GM19438 (cell line): ENCODE measurements at regions not wholly inside any gene's neighbourhood (a gene's known extent, or its start where the extent isn't known, plus 50 kb on each side); places are given as distances from the start of the nearest gene placed in this dataset.

ENCODE experiments used
- ATAC-seq: cut with Tn5 transposase; IDR thresholded peaks from one replicate; pipeline ENCODE4 v1.9.1; 2021; ENCODE audit warnings: low read depth; ENCODE audit not compliant: unreplicated experiment

DNA sequence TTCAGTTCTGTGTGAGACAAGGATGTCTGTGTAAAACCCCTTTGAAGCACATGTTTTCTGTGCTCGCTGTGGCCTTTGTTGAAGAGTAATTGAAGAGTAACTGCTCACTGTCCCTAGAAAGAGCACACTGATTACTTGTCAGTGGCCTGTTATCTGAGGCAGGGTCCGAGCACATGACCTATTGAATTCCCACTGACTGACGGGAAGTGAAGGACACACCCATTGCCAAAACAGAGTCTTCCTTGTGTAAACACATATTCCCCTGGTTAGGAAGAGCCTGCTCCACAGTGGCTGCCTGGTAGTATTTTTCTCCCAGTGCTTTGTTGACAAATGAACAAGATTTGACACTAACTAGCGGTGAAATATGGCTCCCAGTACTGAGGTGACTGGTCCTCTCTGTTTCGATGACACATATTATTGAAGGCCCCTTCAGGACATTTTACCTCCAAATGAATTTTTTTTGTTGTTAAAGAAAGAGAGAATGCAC lies 148.5 kb upstream of the GYPC start:
- ATAC-seq = no peak

DNA sequence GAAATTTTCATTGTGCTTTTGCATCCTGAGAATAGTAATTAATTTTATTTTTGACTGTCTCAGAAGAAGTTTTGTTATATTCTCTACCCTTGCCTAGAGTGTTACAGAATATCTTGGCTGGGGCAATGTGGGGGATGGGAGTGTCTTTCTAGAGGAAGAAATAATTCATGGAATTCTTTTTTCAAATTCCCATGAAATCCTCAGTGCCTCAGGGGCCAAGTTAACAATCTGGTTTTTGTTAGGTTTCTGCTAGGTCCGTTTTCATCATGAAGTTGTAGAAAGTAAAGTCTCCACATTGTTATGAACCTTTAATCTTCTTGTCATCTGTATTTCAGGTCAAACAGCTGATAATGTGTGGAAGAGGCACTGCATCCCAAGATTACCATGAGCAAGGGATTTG lies 145.6 kb upstream of the GYPC start:
- no peak for ATAC-seq

DNA sequence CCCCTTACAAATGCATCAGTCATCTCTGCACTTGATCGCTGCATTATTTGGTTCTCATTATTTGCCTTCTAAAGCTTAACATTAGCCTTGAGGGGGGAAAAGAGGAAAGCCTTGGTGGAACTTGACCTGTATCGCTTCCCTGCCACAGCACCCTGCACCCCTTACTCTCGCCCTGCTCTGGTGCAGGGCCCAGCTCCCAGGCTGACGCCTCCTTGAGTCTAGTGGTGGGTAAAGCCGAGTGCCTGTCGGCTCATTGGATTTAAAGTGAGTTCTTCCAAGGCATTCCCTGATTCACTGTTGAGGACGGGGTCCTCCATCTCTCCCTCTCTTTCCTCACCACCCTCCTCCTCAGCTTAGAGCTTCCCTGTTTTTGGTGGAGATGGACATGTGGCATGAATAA lies 145.0 kb upstream of the GYPC start:
- no peak for ATAC-seq

GRCh38 chr2:126512026-126512425 lies 143.9 kb upstream of the GYPC start:
- ATAC-seq = no peak

- ATAC-seq = no peak
Observed at GRCh38 chr2:126513033-126513432, 142.9 kb upstream of the GYPC start.

GRCh38 chr2:126515471-126515870 lies 140.5 kb upstream of the GYPC start:
- ATAC-seq = no peak

GRCh38 chr2:126518196-126518595 lies 137.8 kb upstream of the GYPC start:
- ATAC-seq = no peak

- ATAC-seq = peak; percentile 86
Observed at GRCh38 chr2:126527836-126528490, 128.0 kb upstream of the GYPC start.

- no peak for ATAC-seq
Observed at GRCh38 chr2:126531029-126531428, 124.9 kb upstream of the GYPC start.

DNA sequence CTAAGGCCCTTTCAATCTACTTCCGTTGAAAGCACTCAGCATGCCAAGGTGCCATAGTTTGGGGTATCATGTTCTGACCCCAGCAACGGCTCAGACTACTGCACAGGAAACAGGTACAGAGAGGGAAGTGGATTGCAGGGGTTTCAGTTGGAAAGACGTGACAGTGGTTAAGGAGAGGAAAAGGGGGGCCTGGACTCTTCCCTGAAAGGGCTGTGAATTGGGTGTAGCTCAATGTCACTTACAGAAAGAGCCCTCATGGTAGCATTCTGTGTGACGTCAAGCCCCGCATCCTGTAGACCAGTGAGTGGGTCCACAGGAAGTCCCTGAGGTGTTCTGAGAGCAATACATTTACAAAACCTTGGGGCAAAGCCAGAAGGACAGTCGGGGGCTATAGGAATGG lies 121.5 kb upstream of the GYPC start:
- no peak for ATAC-seq

DNA sequence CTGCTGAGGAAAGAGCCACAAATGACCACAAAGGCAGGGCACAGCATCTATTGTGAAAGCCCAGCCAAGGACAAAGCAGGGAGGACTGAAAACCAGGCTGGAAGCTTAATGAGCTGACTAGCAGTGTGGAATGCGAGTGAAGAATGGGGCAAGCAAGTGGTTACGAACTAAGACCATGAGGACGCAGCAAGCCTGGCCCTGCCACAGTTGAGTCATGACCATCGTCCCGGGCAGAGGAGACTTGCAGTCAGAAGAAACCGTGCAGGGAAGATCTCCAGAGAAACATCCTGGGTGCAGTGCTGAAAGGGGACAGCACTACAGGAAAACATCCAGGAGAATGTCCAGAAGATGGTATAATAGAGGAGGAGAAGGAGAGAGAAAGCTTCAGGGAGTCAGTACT lies 120.5 kb upstream of the GYPC start:
- no peak for ATAC-seq

DNA sequence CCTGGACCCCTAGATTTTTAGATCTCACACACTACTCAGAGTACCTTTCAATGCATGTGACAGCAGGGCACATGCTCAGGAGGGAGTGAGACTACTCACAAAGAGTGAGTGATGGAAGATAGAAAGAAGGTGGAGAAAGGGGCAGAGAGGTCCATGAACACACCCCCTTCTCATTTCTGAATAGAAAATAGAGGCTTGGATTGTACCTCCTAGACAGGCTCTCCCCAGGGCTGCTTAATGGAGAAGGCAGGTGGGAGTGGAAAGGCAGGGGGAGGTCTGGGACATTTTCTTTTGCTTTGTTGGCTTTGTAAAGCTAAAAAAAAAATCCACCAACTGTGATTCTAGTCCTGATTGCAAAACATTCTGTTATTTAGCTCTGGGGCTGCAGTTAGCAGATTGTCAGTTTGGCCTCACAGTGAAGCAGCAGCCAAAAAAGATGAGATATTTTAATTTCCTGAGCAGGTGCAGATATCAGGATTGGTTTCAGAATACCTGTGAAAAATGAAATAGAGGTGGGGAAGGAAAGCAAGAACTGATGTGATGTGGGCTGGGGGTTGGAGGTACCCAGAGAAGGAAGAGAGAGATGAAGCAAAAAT lies 119.3 kb upstream of the GYPC start:
- no peak for ATAC-seq

- ATAC-seq = no peak
Observed at GRCh38 chr2:126539101-126539500, 116.9 kb upstream of the GYPC start.

- no peak for ATAC-seq
Observed at GRCh38 chr2:126542247-126542646, 113.7 kb upstream of the GYPC start.

DNA sequence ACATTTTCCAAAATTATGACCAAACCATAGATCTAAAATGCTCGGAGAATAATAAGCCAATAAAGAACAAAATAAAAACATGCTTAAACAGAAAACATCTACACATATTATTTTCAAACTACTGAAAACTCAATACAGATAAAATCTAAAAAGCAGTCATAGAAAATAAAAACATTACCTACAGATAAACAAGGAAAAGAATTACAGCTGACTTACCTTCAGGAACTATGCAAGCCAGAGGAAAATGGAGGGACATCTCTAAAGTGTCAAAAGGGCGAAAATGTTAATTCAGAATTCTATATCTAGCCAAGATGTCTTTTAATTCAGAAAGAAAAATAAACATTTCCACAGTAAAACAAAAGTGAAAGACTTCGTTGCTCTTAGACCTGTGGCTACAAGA lies 112.9 kb upstream of the GYPC start:
- ATAC-seq = no peak

DNA sequence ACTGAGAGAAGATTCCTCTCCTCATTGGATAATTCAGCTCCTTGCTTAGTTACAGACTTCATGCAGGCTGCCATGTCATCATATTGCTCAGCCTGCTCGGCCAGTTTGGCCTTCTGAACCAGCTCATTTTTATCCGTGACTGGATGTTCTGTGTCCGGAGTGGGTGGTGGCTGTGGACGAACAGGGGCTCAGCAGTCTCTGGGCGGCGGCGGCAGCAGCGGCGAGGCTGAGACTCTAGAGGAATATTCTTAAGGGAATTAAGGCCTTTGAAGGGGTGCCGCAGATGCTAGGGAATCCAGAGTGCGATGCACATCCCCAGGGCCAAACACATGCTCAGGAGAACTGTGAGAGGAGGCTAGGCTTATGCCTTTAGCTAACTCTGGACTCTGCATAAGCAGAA lies 97.9 kb upstream of the GYPC start:
- no peak for ATAC-seq

GRCh38 chr2:126568734-126569133 lies 87.2 kb upstream of the GYPC start:
- no peak for ATAC-seq

DNA sequence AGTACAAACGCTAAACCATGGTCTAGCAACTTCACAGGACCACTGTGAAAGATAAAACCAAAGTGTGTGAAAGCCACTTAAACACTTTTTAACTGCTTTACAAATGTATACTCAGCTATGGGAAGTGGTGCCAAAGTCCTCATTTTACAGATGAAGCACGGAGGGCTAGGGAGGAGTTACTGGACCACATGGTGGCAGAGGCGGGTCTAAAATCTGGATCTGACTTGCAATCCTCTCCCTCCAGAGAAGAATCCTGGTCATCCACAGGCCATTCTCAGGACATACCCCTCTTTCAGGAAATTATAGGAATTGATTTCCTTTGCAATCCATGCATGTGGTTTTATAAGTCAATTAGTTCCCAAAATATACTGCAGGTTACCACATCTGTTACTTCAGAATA lies 84.6 kb upstream of the GYPC start:
- ATAC-seq = no peak

DNA sequence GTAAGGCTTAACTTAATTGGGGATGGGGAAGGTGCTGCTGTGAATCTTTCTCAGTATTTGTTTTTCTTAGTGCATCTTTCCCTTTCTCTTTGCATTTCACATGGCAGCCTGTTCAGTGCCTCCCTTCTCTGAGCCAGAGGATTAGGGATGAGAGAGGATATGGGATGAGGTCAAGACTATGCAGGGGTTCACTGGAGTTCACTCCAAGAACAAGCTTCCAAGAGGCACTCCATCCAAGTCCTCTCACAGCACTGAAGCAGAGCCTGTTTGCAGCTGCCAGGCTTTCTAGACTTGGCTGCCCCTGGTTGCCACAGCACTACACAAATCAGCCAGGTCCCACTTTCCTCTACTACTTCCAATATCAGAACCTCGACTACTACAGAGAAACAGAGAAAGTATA lies 80.3 kb upstream of the GYPC start:
- ATAC-seq = no peak

GRCh38 chr2:126579868-126580267 lies 76.1 kb upstream of the GYPC start:
- no peak for ATAC-seq

DNA sequence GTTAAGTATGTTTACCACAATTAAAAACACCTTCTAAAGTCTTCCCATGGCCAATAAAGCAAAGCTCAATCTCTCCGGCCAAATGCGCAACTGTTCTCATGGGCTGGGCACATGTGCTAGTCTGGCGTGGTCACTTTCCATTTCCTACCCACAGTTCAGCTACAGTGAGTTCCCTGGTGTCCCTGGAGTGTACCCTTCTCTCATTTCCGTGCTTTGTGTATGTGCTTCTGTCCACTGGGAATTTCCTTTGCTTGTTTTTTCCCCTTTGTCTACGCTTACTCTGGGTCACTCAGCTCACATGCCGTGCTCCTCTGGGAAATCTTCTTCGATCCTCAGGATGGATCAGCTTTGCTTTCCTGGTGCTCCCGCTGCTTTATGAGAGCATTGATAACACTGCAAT lies 69.6 kb upstream of the GYPC start:
- no peak for ATAC-seq

DNA sequence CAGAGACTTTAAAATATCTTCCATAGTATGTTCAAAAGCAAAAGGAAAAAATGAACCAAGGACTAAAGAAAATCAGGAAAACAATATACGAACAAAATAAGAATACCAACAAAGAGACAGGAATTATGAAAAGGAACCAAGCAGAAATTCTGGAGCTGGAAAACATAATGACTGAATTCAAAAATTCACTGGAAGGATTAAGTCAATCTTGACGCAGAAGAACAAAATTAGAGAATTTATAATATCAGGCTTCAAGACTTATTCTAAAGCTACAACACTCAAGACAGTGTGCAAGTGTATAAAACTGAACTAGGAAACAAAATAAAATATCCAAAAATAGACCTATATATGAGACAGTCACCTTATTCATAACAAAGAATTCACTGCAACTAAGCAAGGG lies 56.9 kb upstream of the GYPC start:
- ATAC-seq = no peak

DNA sequence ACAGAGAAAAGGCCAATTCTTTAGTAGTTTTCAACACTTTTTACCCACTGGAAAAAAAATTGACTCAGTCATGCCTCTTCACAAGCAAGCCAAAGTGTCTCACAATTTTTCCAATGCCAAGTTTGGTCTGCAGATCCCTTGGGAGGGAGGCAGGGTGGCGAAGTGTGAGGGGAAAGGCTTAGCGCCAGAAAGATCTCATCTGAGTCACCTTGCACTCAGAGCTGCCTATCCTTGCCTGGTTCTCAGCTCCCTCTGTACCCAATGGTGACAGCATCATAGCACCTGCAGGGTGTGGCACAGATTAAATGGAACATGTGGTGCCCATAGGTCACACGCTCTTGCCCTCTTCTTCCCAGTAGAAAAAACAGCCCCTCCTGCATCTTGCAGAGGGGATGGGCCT lies 55.2 kb upstream of the GYPC start:
- no peak for ATAC-seq
